ENCODE measurements at regions not wholly inside any gene's neighbourhood (a gene's known extent, or its start where the extent isn't known, plus 50 kb on each side); places are given as distances from the start of the nearest gene placed in this dataset.

GRCh38 chr5:156256642-156257041 is 70.3 kb upstream of the SGCD start:
- TF ChIP-seq, protein P1, sequence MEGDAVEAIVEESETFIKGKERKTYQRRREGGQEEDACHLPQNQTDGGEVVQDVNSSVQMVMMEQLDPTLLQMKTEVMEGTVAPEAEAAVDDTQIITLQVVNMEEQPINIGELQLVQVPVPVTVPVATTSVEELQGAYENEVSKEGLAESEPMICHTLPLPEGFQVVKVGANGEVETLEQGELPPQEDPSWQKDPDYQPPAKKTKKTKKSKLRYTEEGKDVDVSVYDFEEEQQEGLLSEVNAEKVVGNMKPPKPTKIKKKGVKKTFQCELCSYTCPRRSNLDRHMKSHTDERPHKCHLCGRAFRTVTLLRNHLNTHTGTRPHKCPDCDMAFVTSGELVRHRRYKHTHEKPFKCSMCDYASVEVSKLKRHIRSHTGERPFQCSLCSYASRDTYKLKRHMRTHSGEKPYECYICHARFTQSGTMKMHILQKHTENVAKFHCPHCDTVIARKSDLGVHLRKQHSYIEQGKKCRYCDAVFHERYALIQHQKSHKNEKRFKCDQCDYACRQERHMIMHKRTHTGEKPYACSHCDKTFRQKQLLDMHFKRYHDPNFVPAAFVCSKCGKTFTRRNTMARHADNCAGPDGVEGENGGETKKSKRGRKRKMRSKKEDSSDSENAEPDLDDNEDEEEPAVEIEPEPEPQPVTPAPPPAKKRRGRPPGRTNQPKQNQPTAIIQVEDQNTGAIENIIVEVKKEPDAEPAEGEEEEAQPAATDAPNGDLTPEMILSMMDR (IDR thresholded peaks at IDR 0.05; ENCODE audit: insufficient read depth, low read depth, low read length): no peak
- no peak for TF ChIP-seq EZH2 (IDR thresholded peaks at IDR 0.05; ENCODE audit: insufficient read depth, low read length)

Data from astrocyte (in vitro differentiated cells and primary cell).